ENCODE measurements at regions not wholly inside any gene's neighbourhood (a gene's known extent, or its start where the extent isn't known, plus 50 kb on each side); places are given as distances from the start of the nearest gene placed in this dataset.
A peak's percentile ranks its signal among the peaks of the same experiment; 100 is the strongest.

- DNase-seq (ENCODE audit: low read depth in 2 of 2), result no peak
Measured at GRCh38 chr2:72004201-72004915, 143.3 kb downstream of the CYP26B1 start.

GRCh38 chr2:72003796-72004195 lies 143.9 kb downstream of the CYP26B1 start:
- DNase-seq (ENCODE audit: low read depth in 2 of 2), result no peak

DNA sequence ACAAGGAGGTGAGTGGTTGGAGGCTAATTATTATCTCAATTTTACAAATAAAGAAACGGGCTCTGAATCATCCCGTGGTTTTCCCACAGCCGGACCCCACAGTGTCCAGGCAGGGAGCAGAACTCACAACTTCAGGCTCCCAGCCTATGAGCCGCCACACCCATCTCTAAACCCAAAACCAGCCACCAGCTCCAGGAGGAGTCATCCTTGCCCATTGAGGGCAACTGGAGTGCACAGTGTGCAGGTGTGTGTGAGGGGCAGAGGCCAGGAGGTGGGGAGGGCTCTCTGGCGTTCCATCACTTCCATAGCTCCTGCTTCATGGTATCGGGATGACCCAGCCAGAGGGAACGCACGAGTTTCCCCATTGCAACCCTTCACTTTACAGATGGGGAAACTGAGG lies 144.5 kb downstream of the CYP26B1 start:
- no peak for DNase-seq (ENCODE audit: low read depth in 2 of 2)

DNA sequence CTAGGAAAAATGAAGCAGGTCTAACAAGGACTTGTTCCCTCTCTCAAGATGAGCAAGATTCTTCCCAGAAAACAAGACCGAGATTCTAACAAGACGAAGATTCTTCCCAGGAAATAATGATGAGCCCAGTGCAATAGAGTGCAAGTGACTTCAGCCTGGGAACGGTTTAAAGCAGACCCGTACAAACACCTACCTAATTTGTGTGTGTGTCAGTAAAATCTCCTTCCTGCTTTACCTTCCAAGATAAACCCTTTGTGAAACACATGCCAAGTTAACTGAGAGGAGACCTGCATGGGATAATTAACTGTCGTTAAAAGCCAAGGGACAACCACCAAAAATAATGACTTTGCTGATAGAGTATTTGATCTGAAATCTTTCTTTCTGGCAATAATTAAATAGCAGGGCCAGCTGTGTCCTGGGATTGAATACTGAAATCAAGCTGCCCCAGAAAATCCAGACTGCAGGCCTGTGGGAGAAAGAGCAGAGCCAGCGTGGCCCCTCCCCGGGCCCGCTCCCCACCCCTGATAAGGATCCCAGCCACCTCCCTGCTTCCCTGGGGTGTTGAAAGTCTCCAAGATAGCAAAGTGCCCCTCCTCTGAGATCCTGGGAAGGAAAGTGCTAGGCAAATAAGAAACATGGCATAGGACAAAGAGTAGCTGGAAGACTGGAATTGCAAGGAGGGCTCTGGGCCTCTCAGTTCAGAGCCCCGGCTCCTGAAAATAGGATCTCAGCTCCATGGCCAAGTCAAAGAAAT lies 145.5 kb downstream of the CYP26B1 start:
- no peak for DNase-seq (ENCODE audit: low read depth in 2 of 2)

DNA sequence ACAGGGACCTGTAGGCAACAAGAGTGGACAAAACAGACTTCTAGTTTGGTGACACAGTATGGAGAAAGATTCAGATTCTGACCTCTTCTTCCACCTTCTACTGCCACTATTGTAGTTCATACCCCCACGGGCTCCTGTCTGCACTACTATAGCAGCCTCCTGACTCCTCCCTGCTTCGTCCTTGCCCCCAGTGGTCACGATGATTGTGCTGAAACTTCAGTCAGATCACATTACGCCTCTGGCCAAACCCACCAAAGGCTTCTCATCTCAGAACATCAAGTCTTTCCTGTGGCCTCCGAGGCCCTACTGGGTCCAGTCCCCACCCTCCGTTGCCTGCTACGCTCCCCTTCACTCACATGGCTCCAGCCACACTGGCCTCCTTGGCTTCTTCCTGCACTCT lies 147.6 kb downstream of the CYP26B1 start:
- DNase-seq (ENCODE audit: low read depth in 2 of 2), result no peak

- DNase-seq (ENCODE audit: low read depth in 2 of 2), result no peak
Measured at GRCh38 chr2:71999580-71999979, 148.1 kb downstream of the CYP26B1 start.

GRCh38 chr2:71997843-71998242 lies 149.8 kb downstream of the CYP26B1 start:
- DNase-seq (ENCODE audit: low read depth in 2 of 2), result no peak

- DNase-seq (ENCODE audit: low read depth in 2 of 2), result peak; percentile 2 to 19
Measured at GRCh38 chr2:71995067-71995665, 152.5 kb downstream of the CYP26B1 start.

DNA sequence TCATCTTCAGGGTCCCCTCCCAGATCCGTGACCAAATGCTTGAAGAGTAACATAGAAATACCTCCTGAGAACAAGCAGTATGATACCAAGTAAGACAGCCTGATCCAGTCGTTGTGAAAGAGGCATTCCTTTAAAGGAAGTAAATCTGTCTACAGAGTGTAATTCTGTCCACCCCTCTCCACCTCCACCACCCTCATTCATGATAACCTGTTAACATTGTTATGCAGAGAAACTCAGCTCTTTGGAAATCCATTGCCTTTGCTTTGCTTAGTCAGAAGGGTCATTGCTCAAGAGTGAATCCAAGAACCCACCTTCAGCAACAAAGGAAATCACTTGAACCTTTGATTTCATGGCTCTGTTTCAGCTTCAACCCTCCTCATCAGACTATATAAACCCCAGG lies 155.6 kb downstream of the CYP26B1 start:
- DNase-seq (ENCODE audit: low read depth in 2 of 2), result no peak

GRCh38 chr2:71991397-71991796 lies 156.3 kb downstream of the CYP26B1 start:
- DNase-seq (ENCODE audit: low read depth in 2 of 2), result no peak

GRCh38 chr2:71990826-71991225 lies 156.8 kb downstream of the CYP26B1 start:
- no peak for DNase-seq (ENCODE audit: low read depth in 2 of 2)

- no peak for DNase-seq (ENCODE audit: low read depth in 2 of 2)
Measured at GRCh38 chr2:71990122-71990521, 157.5 kb downstream of the CYP26B1 start.

DNA sequence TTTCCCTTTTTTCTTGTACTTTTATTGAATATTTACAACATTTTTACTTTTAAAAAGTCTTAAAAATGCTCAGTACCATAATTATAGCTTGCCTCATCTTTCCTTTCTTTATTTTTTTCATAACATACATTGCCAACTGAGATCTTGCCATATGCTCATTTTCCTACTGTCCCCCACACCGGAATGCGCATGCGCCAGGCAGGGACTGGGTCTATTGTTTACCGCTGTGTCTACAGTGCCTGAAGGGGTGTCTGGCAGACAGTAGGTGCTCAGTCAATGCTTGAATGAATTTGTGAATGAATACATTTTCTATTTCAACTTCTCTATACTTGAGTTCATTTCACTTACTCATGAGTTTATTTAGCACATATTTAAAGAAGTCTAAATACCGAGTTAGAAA lies 158.0 kb downstream of the CYP26B1 start:
- no peak for DNase-seq (ENCODE audit: low read depth in 2 of 2)

GRCh38 chr2:71988170-71988569 lies 159.5 kb downstream of the CYP26B1 start:
- DNase-seq (ENCODE audit: low read depth in 2 of 2), result no peak

DNA sequence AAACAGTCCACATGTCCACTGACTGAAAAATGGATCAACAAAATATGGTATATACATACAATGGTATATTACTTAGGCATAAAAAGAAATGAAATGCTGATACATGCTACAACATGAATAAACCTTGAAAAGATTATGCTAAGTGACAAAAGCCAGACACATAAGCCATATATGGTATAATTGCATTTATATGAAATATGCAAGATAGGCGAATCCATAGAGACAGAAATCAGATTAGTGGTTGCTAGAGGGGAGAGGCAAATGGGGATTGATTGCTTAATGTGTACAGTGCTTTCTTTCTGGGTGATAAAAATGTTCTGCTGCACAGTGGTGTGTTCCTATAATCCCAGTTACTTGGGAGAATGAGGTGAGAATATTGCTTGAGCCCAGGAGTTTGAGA lies 171.0 kb downstream of the CYP26B1 start:
- no peak for DNase-seq (ENCODE audit: low read depth in 2 of 2)

DNA sequence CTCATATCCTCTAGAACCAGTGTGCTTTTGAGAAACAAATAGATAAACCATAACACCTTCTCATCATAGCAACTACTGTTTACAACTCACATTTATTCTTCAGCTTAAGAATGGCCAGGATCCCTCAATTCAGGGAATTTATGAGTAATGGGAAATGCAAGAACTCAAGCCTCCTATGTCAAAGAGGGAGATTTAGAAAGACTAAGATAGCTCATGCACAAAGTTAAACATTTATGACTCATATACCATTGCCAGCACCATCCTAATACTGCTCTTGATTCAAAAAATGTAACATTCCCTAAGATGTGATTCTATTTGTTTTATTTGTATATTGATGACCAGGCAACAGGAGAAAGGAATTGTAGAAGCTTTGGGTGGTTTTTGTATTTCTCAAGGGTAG lies 172.8 kb downstream of the CYP26B1 start:
- no peak for DNase-seq (ENCODE audit: low read depth in 2 of 2)

- no peak for DNase-seq (ENCODE audit: low read depth in 2 of 2)
Measured at GRCh38 chr2:71971493-71971892, 176.2 kb downstream of the CYP26B1 start.

DNA sequence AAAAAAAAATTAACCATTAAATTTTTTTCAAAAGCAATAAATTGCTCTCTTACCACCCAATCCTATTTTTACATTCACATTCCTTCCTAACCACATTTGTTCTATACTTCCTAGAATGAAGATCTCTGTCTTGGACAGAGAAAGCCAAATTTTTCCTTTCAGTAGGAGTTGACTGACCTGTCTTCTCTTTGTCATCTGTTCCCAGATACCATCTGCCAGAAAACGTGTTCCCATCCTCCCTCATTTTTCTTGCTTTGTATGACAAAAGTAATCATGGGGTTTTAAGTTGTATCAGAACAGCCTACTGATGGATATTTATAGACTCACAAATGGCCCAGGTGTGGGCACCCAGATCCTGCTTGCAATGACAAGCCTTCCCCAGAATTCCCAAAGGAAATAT lies 182.1 kb downstream of the CYP26B1 start:
- DNase-seq (ENCODE audit: low read depth in 2 of 2), result no peak

- DNase-seq (ENCODE audit: low read depth in 2 of 2), result no peak
Measured at GRCh38 chr2:71962911-71963694, 184.6 kb downstream of the CYP26B1 start.

DNA sequence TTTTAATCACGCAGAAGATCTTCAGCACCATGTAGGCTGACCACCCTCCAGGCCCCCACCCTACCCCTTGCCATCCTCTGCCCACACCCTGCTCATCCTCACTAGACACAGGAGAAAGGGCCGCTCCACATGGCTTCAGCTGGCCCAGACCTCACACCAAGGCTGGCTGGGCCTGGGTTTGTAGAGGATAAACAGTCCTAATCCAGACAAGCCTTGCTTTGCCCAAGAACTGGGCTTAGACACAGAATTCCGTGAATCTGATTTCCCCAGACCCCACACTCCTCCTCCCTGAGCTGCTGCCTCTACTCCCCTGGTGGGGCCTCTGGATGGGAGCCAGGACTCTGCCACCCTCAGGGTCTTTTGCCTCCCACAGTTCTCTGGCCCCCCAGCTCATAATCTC lies 185.3 kb downstream of the CYP26B1 start:
- no peak for DNase-seq (ENCODE audit: low read depth in 2 of 2)

DNA sequence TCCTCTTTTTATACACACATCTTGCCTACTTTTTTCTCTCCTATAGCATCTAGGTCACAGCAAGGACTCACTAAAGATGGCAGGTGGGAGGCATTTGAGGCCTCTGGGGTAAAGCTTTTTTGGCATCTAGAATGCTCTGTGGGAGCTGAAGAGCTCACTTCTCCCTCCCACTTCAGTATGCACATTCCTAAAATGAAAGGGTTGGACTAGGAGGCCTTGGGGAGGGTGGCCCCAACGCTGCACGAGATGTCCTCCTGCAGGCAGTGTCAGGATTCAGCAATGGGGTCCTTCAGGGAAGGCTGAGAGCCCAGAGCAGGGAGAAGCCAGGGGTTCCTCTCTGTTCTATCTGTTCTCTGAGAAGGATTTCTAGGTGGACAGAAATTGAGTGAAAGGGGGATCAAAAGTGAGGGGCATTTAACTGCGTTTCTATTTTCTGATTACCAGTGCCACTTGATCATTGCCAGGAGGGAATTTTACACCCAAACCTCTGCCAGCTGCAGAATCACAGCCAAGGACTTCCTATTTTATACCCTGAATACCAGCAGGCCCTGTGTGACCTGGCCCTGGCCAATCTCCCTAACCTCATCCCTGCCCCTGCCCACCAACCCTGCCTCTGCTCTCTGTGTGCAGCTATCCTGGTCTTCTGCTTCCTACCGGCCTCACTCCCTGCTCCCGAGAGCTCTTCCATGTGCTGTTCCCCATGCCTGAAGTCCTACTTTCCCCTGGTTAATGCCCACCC lies 186.2 kb downstream of the CYP26B1 start:
- DNase-seq (ENCODE audit: low read depth in 2 of 2), result no peak
